K562 (cell line): ENCODE measurements at regions not wholly inside any gene's neighbourhood (a gene's known extent, or its start where the extent isn't known, plus 50 kb on each side); places are given as distances from the start of the nearest gene placed in this dataset.

Experiments used
- ATAC-seq: fragments of 200-7000 bp; cut with Tn5 transposase; 3 replicates; pipeline ENCODE4 v1.9.1; 2020; ENCODE audit warnings: moderate library complexity
- BruUV-seq: library from RNA; stranded (reverse); fragments of 400-500 nt; replicated peaks from 2 replicates; lab custom pipeline; 2021; lab: Mats Ljungman, UMichigan
- CTCF ChIA-PET: fragments of 300-600 bp; formaldehyde crosslinking; extraction: SDS; loops from one replicate; lab custom pipeline; 2021; ENCODE audit warnings: low intra/inter-chr PET ratio; lab: Yijun Ruan, JAX
- POLR2A ChIA-PET: fragments of 300-600, 350-650 bp; sonication (Branson Sonifier 250); formaldehyde crosslinking; extraction: SDS; loops from one replicate; lab custom pipeline; 2021; ENCODE audit warnings: antibody characterized with exemption, inconsistent platforms; lab: Yijun Ruan, JAX
- DNase-seq, 4 experiments: peaks; one replicate each; pipeline versions ENCODE4 v3.0.0 to v3.0.0-alpha.2; 2011 to 2018; ENCODE audit warnings: low spot score in 3 of 4, mixed read lengths in 3 of 4; ENCODE audit errors: extremely low read depth in 1 of 4
- FAIRE-seq: peaks from 2 replicates; lab custom pipeline; 2011; peaks lifted over from hg19 to GRCh38; lab: Jason Lieb, UNC
- H2AFZ ChIP-seq: 2 replicates; pipeline ENCODE4 v1.6.0; 2011; ENCODE audit warnings: low read depth, low read length, control low read depth, inconsistent platforms
- H3K27ac ChIP-seq: fragments of 200-600 bp; 3 replicates; pipeline ENCODE4 v1.8.0; 2011; ENCODE audit warnings: low read depth, mild to moderate bottlenecking, control low read depth, inconsistent platforms, low read length, moderate library complexity, mixed read lengths; ENCODE audit errors: extremely low read depth
- H3K27me3 ChIP-seq, 2 experiments: fragments of 300-600 bp in 1 of 2; 2 replicates in 1 of 2; 3 replicates in 1 of 2; pipeline versions ENCODE4 v1.6.0 to v1.8.0; 2011; ENCODE audit warnings: inconsistent platforms in 2 of 2, low read length in 2 of 2, mild to moderate bottlenecking in 1 of 2, mixed read lengths in 1 of 2, moderate library complexity in 1 of 2; ENCODE audit not compliant: control insufficient read depth in 2 of 2, insufficient read depth in 2 of 2
- H3K36me3 ChIP-seq: fragments of 300-600 bp; 3 replicates; pipeline ENCODE4 v1.8.0; 2011; ENCODE audit warnings: mild to moderate bottlenecking, low read length, inconsistent platforms; ENCODE audit not compliant: control insufficient read depth, insufficient read depth
- H3K4me1 ChIP-seq, 2 experiments: fragments of 200-600 bp in 1 of 2; replicated peaks in 1 of 2; 2 replicates in 1 of 2; 3 replicates in 1 of 2; pipeline versions ENCODE4 v1.5.1 to v1.8.0; 2011; ENCODE audit warnings: inconsistent platforms in 2 of 2, low read length in 2 of 2, mild to moderate bottlenecking in 1 of 2, mixed read lengths in 1 of 2, moderate library complexity in 1 of 2; ENCODE audit not compliant: control insufficient read depth in 2 of 2, insufficient read depth in 2 of 2
- H3K4me2 ChIP-seq: 2 replicates; pipeline ENCODE4 v1.6.1; 2011; ENCODE audit warnings: low read length, control low read depth, inconsistent platforms, mixed read lengths; ENCODE audit not compliant: insufficient read depth
- H3K4me3 ChIP-seq: fragments of 200-600 bp; sonication (generic), shearing (Covaris generic); 2 replicates; pipeline ENCODE4 v1.5.1; 2016; ENCODE audit warnings: control low read depth, inconsistent platforms
- H3K79me2 ChIP-seq: fragments of 200-600 bp; 3 replicates; pipeline ENCODE4 v1.8.0; 2011; ENCODE audit warnings: low read length, inconsistent platforms; ENCODE audit not compliant: control insufficient read depth, insufficient read depth
- H3K9ac ChIP-seq, 2 experiments: 2 replicates each; pipeline versions ENCODE4 v1.6.0 to v1.6.1; 2011; ENCODE audit warnings: low read depth in 2 of 2, low read length in 2 of 2, control low read depth in 1 of 2, inconsistent platforms in 1 of 2, mild to moderate bottlenecking in 1 of 2, mixed read lengths in 1 of 2; ENCODE audit not compliant: insufficient read depth in 1 of 2
- H3K9me1 ChIP-seq: one replicate; pipeline ENCODE4 v1.6.0; 2011; ENCODE audit warnings: inconsistent platforms, mild to moderate bottlenecking, low read length, moderate library complexity; ENCODE audit not compliant: control insufficient read depth, insufficient read depth
- H3K9me3 ChIP-seq: replicated peaks from 2 replicates; pipeline ENCODE4 v1.5.1; 2011; ENCODE audit warnings: low read depth, low read length, inconsistent platforms; ENCODE audit not compliant: control insufficient read depth, insufficient read depth
- H4K20me1 ChIP-seq: replicated peaks from 2 replicates; pipeline ENCODE4 v1.6.1; 2011; ENCODE audit warnings: low read length, inconsistent platforms, mixed read lengths; ENCODE audit not compliant: control insufficient read depth, insufficient read depth
- CC2D1A ChIP-seq: fragments of 450-650 bp; IDR thresholded peaks from 2 replicates; pipeline ENCODE4 v1.6.1; 2017; ENCODE audit warnings: mild to moderate bottlenecking
- E4F1 ChIP-seq: fragments of 250-450 bp; sonication (Bioruptor Pico); IDR thresholded peaks from 2 replicates; pipeline ENCODE4 v1.5.0; 2021; ENCODE audit warnings: mild to moderate bottlenecking, borderline replicate concordance
- HOXB6 ChIP-seq: fragments of 250-450 bp; sonication (Bioruptor Pico); IDR thresholded peaks from 2 replicates; pipeline ENCODE4 v1.5.1; 2022; ENCODE audit warnings: mild to moderate bottlenecking, borderline replicate concordance
- MBD2 ChIP-seq: sonication (generic); IDR thresholded peaks from 2 replicates; pipeline ENCODE4 v1.6.1; 2016; ENCODE audit warnings: low read depth, borderline replicate concordance
- SAFB2 ChIP-seq: fragments of 200-400 bp; formaldehyde crosslinking; IDR thresholded peaks from 2 replicates; pipeline ENCODE4 v1.6.1; 2018; ENCODE audit warnings: borderline replicate concordance, low read length, low read depth, moderate library complexity; ENCODE audit not compliant: severe bottlenecking
- SMAD2 ChIP-seq: fragments of 150-350 bp; IDR thresholded peaks from 2 replicates; pipeline ENCODE4 v1.6.1; 2014; ENCODE audit warnings: low read depth, mild to moderate bottlenecking, low read length
- TAF7 ChIP-seq: fragments of 450-650 bp; IDR thresholded peaks from 2 replicates; pipeline ENCODE4 v1.6.1; 2016; ENCODE audit warnings: missing genetic modification characterization, missing compliant biosample characterization
- ZKSCAN1 ChIP-seq: fragments of 150-350 bp; IDR thresholded peaks from 2 replicates; pipeline ENCODE4 v1.6.1; 2016; ENCODE audit warnings: low read depth, low read length
- ZNF134 ChIP-seq: fragments of 250-450 bp; sonication (Bioruptor Pico); conservative IDR thresholded peaks from 2 replicates; pipeline ENCODE4 v1.4.0; 2020
- WGBS: fragments of 100-300 bp; shearing (Covaris generic); methylation state at CpG from one replicate; pipeline ENCODE4 v1.1.6; 2016; ENCODE audit warnings: low coverage, mixed read lengths; ENCODE audit not compliant: insufficient coverage; ENCODE audit errors: missing lambda C conversion rate; 5-methylcytosine and 5-hydroxymethylcytosine counted together
- in situ Hi-C: fragments of 300-500 bp; cut with MboI; formaldehyde crosslinking; loops from 4 replicates; pipeline ENCODE4 v1.15.0; 2018; ENCODE audit warnings: inconsistent platforms, mixed read lengths
- intact Hi-C: fragments of 100-400 bp; cut with micrococcal nuclease; formaldehyde crosslinking; loops from 2 replicates; pipeline ENCODE4 v1.14.2; 2022
- TF ChIP-seq, protein P1 (sequence below): fragments of 450-650 bp; formaldehyde crosslinking; IDR thresholded peaks from 2 replicates; pipeline ENCODE4 v1.4.0; 2022; ENCODE audit warnings: missing genetic modification characterization

DNA sequence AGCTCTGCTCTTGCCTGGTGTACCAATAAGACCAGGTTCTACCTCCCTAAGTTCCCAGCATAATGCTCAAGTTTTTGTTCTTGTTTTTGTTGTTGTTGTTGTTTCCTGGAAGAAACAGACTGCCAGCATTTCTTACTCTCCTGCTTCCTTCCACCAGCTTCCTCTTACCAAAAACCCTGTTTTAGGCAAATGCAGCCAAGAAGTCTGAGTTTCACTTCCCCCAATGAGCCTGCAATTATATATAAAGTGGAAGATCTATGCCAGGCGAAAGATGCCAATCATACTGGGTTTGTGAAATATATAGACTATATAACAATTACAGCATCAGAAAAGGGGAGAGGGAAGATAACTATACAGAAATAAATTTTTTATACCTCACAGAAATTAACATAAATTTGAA is 931.5 kb upstream of the FAT3 start (continued):
- TF ChIP-seq E4F1 (CRISPR knock-in tag) (no peak), TAF7 (no peak), MBD2 (no peak), ZNF134 (CRISPR knock-in tag) (no peak)
- TF ChIP-seq, protein P1, sequence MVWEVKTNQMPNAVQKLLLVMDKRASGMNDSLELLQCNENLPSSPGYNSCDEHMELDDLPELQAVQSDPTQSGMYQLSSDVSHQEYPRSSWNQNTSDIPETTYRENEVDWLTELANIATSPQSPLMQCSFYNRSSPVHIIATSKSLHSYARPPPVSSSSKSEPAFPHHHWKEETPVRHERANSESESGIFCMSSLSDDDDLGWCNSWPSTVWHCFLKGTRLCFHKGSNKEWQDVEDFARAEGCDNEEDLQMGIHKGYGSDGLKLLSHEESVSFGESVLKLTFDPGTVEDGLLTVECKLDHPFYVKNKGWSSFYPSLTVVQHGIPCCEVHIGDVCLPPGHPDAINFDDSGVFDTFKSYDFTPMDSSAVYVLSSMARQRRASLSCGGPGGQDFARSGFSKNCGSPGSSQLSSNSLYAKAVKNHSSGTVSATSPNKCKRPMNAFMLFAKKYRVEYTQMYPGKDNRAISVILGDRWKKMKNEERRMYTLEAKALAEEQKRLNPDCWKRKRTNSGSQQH (CRISPR knock-in tag): no peak

- ATAC-seq: no peak
- no peak for TF ChIP-seq ZKSCAN1
- TF ChIP-seq SAFB2: no peak
- no peak for TF ChIP-seq HOXB6 (CRISPR knock-in tag)
- no peak for TF ChIP-seq SMAD2
- TF ChIP-seq CC2D1A: no peak
Observed at GRCh38 chr11:91272089-91272488, 952.5 kb upstream of the FAT3 start.

More at GRCh38 chr11:91272089-91272488, 952.5 kb upstream of the FAT3 start:
- no peaks in the 10 kb centered on the region for H3K27me3 ChIP-seq
- no peak overlapping the region for H2AFZ ChIP-seq
- FAIRE-seq (no peak), DNase-seq (no peak)
- 0% methylated on average over 1 of the region's 1 CpG for WGBS
- no peaks in the 10 kb centered on the region for H3K9me1 ChIP-seq
- H4K20me1 ChIP-seq: no peaks in the 10 kb centered on the region
- CTCF ChIA-PET: no interaction called here
- POLR2A ChIA-PET: no interaction called here
- in situ Hi-C loops: no loop called here
- no peaks in the 10 kb centered on the region for H3K36me3 ChIP-seq
- no peak overlapping the region for H3K27ac ChIP-seq
- intact Hi-C loops: no loop called here
- no peak overlapping the region for H3K4me2 ChIP-seq
- no peaks in the 10 kb centered on the region for H3K9me3 ChIP-seq
- no peaks in the 10 kb centered on the region for H3K4me1 ChIP-seq
- H3K79me2 ChIP-seq: no peaks in the 10 kb centered on the region
- BruUV-seq: no TSS peak
- no peak overlapping the region for H3K9ac ChIP-seq
- no peak overlapping the region for H3K4me3 ChIP-seq
